ENCODE measurements at regions not wholly inside any gene's neighbourhood (a gene's known extent, or its start where the extent isn't known, plus 50 kb on each side); places are given as distances from the start of the nearest gene placed in this dataset.

- no peak for TF ChIP-seq SP1 (IDR thresholded peaks at IDR 0.05)
- no peak for TF ChIP-seq FOXK2 (IDR thresholded peaks at IDR 0.05)
- no peak for TF ChIP-seq SUZ12 (IDR thresholded peaks at IDR 0.05)
Observed at GRCh38 chr2:167613471-167613870, 633.9 kb downstream of the STK39 start.
